WTC11 (cell line): ENCODE measurements at regions not wholly inside any gene's neighbourhood (a gene's known extent, or its start where the extent isn't known, plus 50 kb on each side); places are given as distances from the start of the nearest gene placed in this dataset.

Experiments used
- ATAC-seq: fragments of 200-7000 bp; cut with Tn5 transposase; 2 replicates; pipeline ENCODE4 v1.10.0; 2021; ENCODE audit warnings: mild to moderate bottlenecking, moderate library complexity
- CTCF ChIA-PET: fragments of 300-600 bp; sonication (Branson Sonifier 250); formaldehyde crosslinking; loops from one replicate; lab custom pipeline; 2021; ENCODE audit warnings: antibody characterized with exemption; lab: Charles Lee
- POLR2A ChIA-PET: fragments of 350-600 bp; sonication (Branson Sonifier 250); formaldehyde crosslinking; loops from one replicate; lab custom pipeline; 2021; ENCODE audit warnings: antibody characterized with exemption; lab: Charles Lee
- DNase-seq: peaks from one replicate; pipeline ENCODE4 v3.0.0; 2021; ENCODE audit warnings: low spot score
- H3K27ac Mint-ChIP-seq: 2 replicates; pipeline ENCODE4 v1.8.0; 2021; ENCODE audit warnings: mixed read lengths
- H3K27me3 Mint-ChIP-seq: 2 replicates; pipeline ENCODE4 v1.8.0; 2021; ENCODE audit warnings: low read depth, mild to moderate bottlenecking, moderate library complexity, mixed read lengths
- H3K36me3 Mint-ChIP-seq: 2 replicates; pipeline ENCODE4 v1.8.0; 2021; ENCODE audit warnings: mixed read lengths
- H3K4me1 Mint-ChIP-seq: 2 replicates; pipeline ENCODE4 v1.8.0; 2022; ENCODE audit warnings: mixed read lengths
- H3K4me3 Mint-ChIP-seq: 2 replicates; pipeline ENCODE4 v1.8.0; 2021; ENCODE audit warnings: mild to moderate bottlenecking, moderate library complexity, mixed read lengths
- H3K9me3 Mint-ChIP-seq: 2 replicates; pipeline ENCODE4 v1.8.0; 2021; ENCODE audit warnings: mixed read lengths
- AFF4 ChIP-seq: sonication (generic); formaldehyde crosslinking; IDR thresholded peaks from 2 replicates; pipeline ENCODE4 v1.8.1; 2023; ENCODE audit warnings: mild to moderate bottlenecking, missing genetic modification reagents, borderline replicate concordance
- FOXJ3 ChIP-seq: sonication (generic); formaldehyde crosslinking; IDR thresholded peaks from 2 replicates; pipeline ENCODE4 v1.9.0; 2021; ENCODE audit warnings: missing genetic modification reagents, mild to moderate bottlenecking, borderline replicate concordance
- GTF2I ChIP-seq: fragments of 250-450 bp; sonication (Bioruptor Pico); conservative IDR thresholded peaks from 2 replicates; pipeline ENCODE4 v1.4.0; 2021; ENCODE audit warnings: mild to moderate bottlenecking
- NR3C1 ChIP-seq: sonication (generic); formaldehyde crosslinking; conservative IDR thresholded peaks from 2 replicates; pipeline ENCODE4 v1.8.1; 2023; ENCODE audit warnings: low read depth, mild to moderate bottlenecking, missing genetic modification reagents
- PRDM15 ChIP-seq: sonication (generic); formaldehyde crosslinking; IDR thresholded peaks from 2 replicates; pipeline ENCODE4 v1.8.0; 2022; ENCODE audit warnings: missing genetic modification reagents
- PREB ChIP-seq: sonication (generic); formaldehyde crosslinking; IDR thresholded peaks from 2 replicates; pipeline ENCODE4 v1.8.1; 2022; ENCODE audit warnings: mild to moderate bottlenecking, missing genetic modification reagents, moderate library complexity, borderline replicate concordance
- RORB ChIP-seq: fragments of 250-450 bp; sonication (Bioruptor Pico); IDR thresholded peaks from 2 replicates; pipeline ENCODE4 v1.9.0; 2021; ENCODE audit warnings: mild to moderate bottlenecking
- TEAD1 ChIP-seq: sonication (generic); formaldehyde crosslinking; IDR thresholded peaks from 2 replicates; pipeline ENCODE4 v1.8.0; 2022; ENCODE audit warnings: mild to moderate bottlenecking, missing genetic modification reagents
- ZNF121 ChIP-seq: sonication (generic); formaldehyde crosslinking; IDR thresholded peaks from 2 replicates; pipeline ENCODE4 v1.8.0; 2023; ENCODE audit warnings: missing genetic modification reagents
- ZNF281 ChIP-seq: sonication (generic); formaldehyde crosslinking; IDR thresholded peaks from 2 replicates; pipeline ENCODE4 v1.8.0; 2023; ENCODE audit warnings: mild to moderate bottlenecking, missing genetic modification reagents
- ZNF532 ChIP-seq: fragments of 250-450 bp; sonication (Bioruptor Pico); IDR thresholded peaks from 2 replicates; pipeline ENCODE4 v1.9.0; 2021; ENCODE audit warnings: mild to moderate bottlenecking, borderline replicate concordance
- TF ChIP-seq, protein P1 (sequence below): fragments of 250-450 bp; sonication (Bioruptor Pico); IDR thresholded peaks from 2 replicates; pipeline ENCODE4 v1.9.0; 2021; ENCODE audit warnings: moderate library complexity, mild to moderate bottlenecking, inconsistent platforms, borderline replicate concordance
- TF ChIP-seq, protein P2 (sequence below): sonication (generic); formaldehyde crosslinking; IDR thresholded peaks from 2 replicates; pipeline ENCODE4 v1.8.0; 2022; ENCODE audit warnings: mild to moderate bottlenecking, missing genetic modification reagents
- TF ChIP-seq, protein P3 (sequence below): fragments of 250-450 bp; sonication (Bioruptor Pico); IDR thresholded peaks from 2 replicates; pipeline ENCODE4 v1.9.0; 2021; ENCODE audit warnings: mild to moderate bottlenecking
- TF ChIP-seq, protein P4 (sequence below): sonication (generic); formaldehyde crosslinking; conservative IDR thresholded peaks from 2 replicates; pipeline ENCODE4 v1.8.1; 2023; ENCODE audit warnings: mild to moderate bottlenecking, low read depth, missing genetic modification reagents, moderate library complexity

- H3K9me3 Mint-ChIP-seq: no peaks in the 10 kb centered on the region
- TF ChIP-seq, protein P1, sequence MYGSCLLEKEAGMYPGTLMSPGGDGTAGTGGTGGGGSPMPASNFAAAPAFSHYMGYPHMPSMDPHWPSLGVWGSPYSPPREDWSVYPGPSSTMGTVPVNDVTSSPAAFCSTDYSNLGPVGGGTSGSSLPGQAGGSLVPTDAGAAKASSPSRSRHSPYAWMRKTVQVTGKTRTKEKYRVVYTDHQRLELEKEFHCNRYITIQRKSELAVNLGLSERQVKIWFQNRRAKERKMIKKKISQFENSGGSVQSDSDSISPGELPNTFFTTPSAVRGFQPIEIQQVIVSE: no peak
- TF ChIP-seq, protein P2, sequence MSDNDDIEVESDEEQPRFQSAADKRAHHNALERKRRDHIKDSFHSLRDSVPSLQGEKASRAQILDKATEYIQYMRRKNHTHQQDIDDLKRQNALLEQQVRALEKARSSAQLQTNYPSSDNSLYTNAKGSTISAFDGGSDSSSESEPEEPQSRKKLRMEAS (CRISPR knock-in tag): no peak
- no peak for TF ChIP-seq AFF4
- no peak for TF ChIP-seq RORB (CRISPR knock-in tag)
- TF ChIP-seq, protein P3, sequence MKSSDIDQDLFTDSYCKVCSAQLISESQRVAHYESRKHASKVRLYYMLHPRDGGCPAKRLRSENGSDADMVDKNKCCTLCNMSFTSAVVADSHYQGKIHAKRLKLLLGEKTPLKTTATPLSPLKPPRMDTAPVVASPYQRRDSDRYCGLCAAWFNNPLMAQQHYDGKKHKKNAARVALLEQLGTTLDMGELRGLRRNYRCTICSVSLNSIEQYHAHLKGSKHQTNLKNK (CRISPR knock-in tag): no peak
- TF ChIP-seq, protein P4, sequence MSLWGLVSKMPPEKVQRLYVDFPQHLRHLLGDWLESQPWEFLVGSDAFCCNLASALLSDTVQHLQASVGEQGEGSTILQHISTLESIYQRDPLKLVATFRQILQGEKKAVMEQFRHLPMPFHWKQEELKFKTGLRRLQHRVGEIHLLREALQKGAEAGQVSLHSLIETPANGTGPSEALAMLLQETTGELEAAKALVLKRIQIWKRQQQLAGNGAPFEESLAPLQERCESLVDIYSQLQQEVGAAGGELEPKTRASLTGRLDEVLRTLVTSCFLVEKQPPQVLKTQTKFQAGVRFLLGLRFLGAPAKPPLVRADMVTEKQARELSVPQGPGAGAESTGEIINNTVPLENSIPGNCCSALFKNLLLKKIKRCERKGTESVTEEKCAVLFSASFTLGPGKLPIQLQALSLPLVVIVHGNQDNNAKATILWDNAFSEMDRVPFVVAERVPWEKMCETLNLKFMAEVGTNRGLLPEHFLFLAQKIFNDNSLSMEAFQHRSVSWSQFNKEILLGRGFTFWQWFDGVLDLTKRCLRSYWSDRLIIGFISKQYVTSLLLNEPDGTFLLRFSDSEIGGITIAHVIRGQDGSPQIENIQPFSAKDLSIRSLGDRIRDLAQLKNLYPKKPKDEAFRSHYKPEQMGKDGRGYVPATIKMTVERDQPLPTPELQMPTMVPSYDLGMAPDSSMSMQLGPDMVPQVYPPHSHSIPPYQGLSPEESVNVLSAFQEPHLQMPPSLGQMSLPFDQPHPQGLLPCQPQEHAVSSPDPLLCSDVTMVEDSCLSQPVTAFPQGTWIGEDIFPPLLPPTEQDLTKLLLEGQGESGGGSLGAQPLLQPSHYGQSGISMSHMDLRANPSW (CRISPR knock-in tag): no peak
- TF ChIP-seq NR3C1: no peak
- TF ChIP-seq PRDM15 (CRISPR knock-in tag): no peak
- no peak for TF ChIP-seq ZNF281
- TF ChIP-seq TEAD1 (CRISPR knock-in tag): no peak
- no peak for TF ChIP-seq GTF2I (CRISPR knock-in tag)
- TF ChIP-seq ZNF532: no peak
- no peak for TF ChIP-seq FOXJ3 (CRISPR knock-in tag)
- no peak for TF ChIP-seq PREB (CRISPR knock-in tag)
- TF ChIP-seq ZNF121 (CRISPR knock-in tag): no peak
- H3K27ac Mint-ChIP-seq: no peak overlapping the region
- ATAC-seq (no peak), DNase-seq (no peak)
- H3K4me3 Mint-ChIP-seq: no peak overlapping the region
- no peaks in the 10 kb centered on the region for H3K36me3 Mint-ChIP-seq
- no peaks in the 10 kb centered on the region for H3K27me3 Mint-ChIP-seq
- POLR2A ChIA-PET: no interaction called here
- CTCF ChIA-PET: no interaction called here
- peaks cover 4% of the 10 kb centered on the region; the same call in 1 of the 2 replicates for H3K4me1 Mint-ChIP-seq
These were observed 124.3 kb upstream of the MCHR2 start for GRCh38 chr6:100118301-100118700.
